ENCODE measurements at regions not wholly inside any gene's neighbourhood (a gene's known extent, or its start where the extent isn't known, plus 50 kb on each side); places are given as distances from the start of the nearest gene placed in this dataset.
"Not testable (repeated sequence)": the region's sequence is repeated elsewhere in the genome, so short reads cannot be mapped to it uniquely, and the experiment has no call there.

- WGBS, 2 experiments (ENCODE audit: insufficient coverage in 2 of 2) = 1 to 2% methylated on average over 76 to 103 of the region's 117 CpGs
- Histone ChIP-seq H3K27ac (ENCODE audit: low read depth, low read length, severe bottlenecking) (no peak overlapping the region), H3K9me3 (ENCODE audit: control insufficient read depth, low read length) (no peaks in the 10 kb centered on the region), H3K36me3 (ENCODE audit: control insufficient read depth, insufficient read depth, low read length) (no peaks in the 10 kb centered on the region), H3K4me3 (ENCODE audit: extremely low read depth, insufficient read depth, low read length, poor library complexity, severe bottlenecking) (peak overlapping the region; percentile 50), H3K4me1 (ENCODE audit: control insufficient read depth, insufficient read depth, low read length, poor library complexity, severe bottlenecking) (peaks cover 12% of the 10 kb centered on the region)
Measured at GRCh38 chr22:25404928-25405816, 159.3 kb upstream of the GRK3 start.

DNA sequence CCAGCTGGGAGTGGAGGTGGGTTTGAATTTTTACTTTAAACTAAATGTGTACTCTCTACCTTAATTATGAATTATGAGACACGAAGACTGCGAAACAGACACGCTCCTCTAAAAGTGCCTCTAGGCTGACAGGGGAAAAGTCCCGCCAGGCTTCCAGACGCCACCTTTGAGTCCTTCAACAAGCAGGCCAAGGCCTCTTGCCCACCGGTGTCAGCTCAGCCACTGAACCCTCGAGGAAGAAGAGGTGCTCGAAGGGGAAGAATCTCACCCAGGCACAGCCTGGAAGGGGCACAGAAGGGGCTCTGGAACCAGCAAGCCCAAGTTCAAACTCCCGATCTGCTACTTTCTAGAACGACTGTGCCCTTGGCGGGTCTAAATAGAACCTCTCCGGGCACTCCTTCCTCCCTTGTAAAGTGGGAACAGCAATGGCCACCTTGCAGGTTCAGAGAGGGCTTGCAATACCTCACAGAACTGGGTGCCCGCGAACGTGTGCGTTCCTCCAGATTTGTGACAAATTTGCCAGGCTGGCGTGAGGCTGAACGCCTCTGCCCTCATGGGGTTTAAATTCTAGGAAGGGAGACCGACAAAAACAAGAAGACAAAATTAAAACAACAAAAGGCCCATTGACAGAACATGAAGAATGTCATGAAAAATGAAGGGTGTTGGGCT lies 158.5 kb upstream of the GRK3 start:
- no peaks in the 10 kb centered on the region for H3K9me3 ChIP-seq (ENCODE audit: control insufficient read depth, low read length)
- H3K36me3 ChIP-seq (ENCODE audit: control insufficient read depth, insufficient read depth, low read length) = no peaks in the 10 kb centered on the region
- peak overlapping the region; percentile 50 for H3K4me3 ChIP-seq (ENCODE audit: extremely low read depth, insufficient read depth, low read length, poor library complexity, severe bottlenecking)
- WGBS, 2 experiments (ENCODE audit: insufficient coverage in 2 of 2) = 90 to 93% methylated on average over 17 to 18 of the region's 19 CpGs
- peaks cover 12% of the 10 kb centered on the region for H3K4me1 ChIP-seq (ENCODE audit: control insufficient read depth, insufficient read depth, low read length, poor library complexity, severe bottlenecking)
- H3K27ac ChIP-seq (ENCODE audit: low read depth, low read length, severe bottlenecking) = no peak overlapping the region

DNA sequence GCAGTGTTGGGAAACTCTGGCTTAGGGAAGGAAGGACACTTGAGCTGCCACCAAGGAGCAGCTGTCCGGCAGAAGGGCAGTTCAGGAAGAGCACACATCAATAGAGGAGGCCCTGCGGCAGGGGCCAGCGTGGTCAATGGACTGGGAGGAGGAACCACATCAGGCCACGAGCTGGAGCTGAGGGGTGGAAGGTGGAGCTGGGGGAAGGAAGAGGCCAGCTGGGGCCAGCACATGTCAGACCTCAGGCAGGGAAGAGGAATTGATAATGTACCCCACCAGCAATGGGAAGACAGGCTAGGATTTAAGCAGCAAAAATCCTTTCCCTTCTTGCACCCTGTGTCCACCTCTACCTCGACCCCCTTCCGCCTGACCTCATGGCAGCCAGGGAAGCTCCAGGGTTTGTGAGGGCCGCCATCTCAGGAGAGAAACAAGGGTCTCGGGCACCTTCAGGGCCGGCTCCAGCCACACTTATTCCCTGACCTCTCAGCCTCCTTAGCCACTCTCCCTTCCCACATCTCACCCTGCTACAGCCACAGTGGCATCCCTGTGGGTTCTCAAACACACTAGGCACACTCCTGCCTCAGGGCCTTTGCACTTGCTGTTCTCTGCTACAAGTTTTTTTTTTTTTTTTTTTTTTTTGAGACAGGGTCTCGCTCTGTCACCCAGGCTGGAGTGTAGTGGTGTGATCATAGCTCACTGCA lies 157.8 kb upstream of the GRK3 start:
- Histone ChIP-seq H3K27ac (ENCODE audit: low read depth, low read length, severe bottlenecking) (no peak overlapping the region), H3K4me3 (ENCODE audit: extremely low read depth, insufficient read depth, low read length, poor library complexity, severe bottlenecking) (no peak overlapping the region), H3K9me3 (ENCODE audit: control insufficient read depth, low read length) (no peaks in the 10 kb centered on the region), H3K36me3 (ENCODE audit: control insufficient read depth, insufficient read depth, low read length) (no peaks in the 10 kb centered on the region), H3K4me1 (ENCODE audit: control insufficient read depth, insufficient read depth, low read length, poor library complexity, severe bottlenecking) (peaks cover 12% of the 10 kb centered on the region)
- 83 to 89% methylated on average over 6 to 9 of the region's 10 CpGs for WGBS, 2 experiments (ENCODE audit: insufficient coverage in 2 of 2)

GRCh38 chr22:25407226-25407858 lies 157.1 kb upstream of the GRK3 start:
- Histone ChIP-seq H3K36me3 (ENCODE audit: control insufficient read depth, insufficient read depth, low read length) (no peaks in the 10 kb centered on the region), H3K9me3 (ENCODE audit: control insufficient read depth, low read length) (no peaks in the 10 kb centered on the region), H3K27ac (ENCODE audit: low read depth, low read length, severe bottlenecking) (no peak overlapping the region), H3K4me1 (ENCODE audit: control insufficient read depth, insufficient read depth, low read length, poor library complexity, severe bottlenecking) (peaks cover 12% of the 10 kb centered on the region), H3K4me3 (ENCODE audit: extremely low read depth, insufficient read depth, low read length, poor library complexity, severe bottlenecking) (no peak overlapping the region)
- WGBS, 2 experiments (ENCODE audit: insufficient coverage in 2 of 2) = 90 to 92% methylated on average over 10 to 11 of the region's 11 CpGs

- H3K9me3 ChIP-seq (ENCODE audit: control insufficient read depth, low read length) = no peaks in the 10 kb centered on the region
- peaks cover 9% of the 10 kb centered on the region for H3K4me1 ChIP-seq (ENCODE audit: control insufficient read depth, insufficient read depth, low read length, poor library complexity, severe bottlenecking)
- no peaks in the 10 kb centered on the region for H3K36me3 ChIP-seq (ENCODE audit: control insufficient read depth, insufficient read depth, low read length)
- 60 to 100% methylated on average over 1 of the region's 2 CpGs for WGBS, 2 experiments (ENCODE audit: insufficient coverage in 2 of 2)
- no peak overlapping the region for H3K4me3 ChIP-seq (ENCODE audit: extremely low read depth, insufficient read depth, low read length, poor library complexity, severe bottlenecking)
- no peak overlapping the region for H3K27ac ChIP-seq (ENCODE audit: low read depth, low read length, severe bottlenecking)
Measured at GRCh38 chr22:25407859-25408229, 156.6 kb upstream of the GRK3 start.

GRCh38 chr22:25409240-25409639 lies 155.2 kb upstream of the GRK3 start:
- Histone ChIP-seq H3K9me3 (ENCODE audit: control insufficient read depth, low read length) (no peaks in the 10 kb centered on the region), H3K4me1 (ENCODE audit: control insufficient read depth, insufficient read depth, low read length, poor library complexity, severe bottlenecking) (no peaks in the 10 kb centered on the region), H3K27ac (ENCODE audit: low read depth, low read length, severe bottlenecking) (no peak overlapping the region), H3K4me3 (ENCODE audit: extremely low read depth, insufficient read depth, low read length, poor library complexity, severe bottlenecking) (no peak overlapping the region), H3K36me3 (ENCODE audit: control insufficient read depth, insufficient read depth, low read length) (no peaks in the 10 kb centered on the region)
- 64 to 77% methylated on average over 2 to 3 of the region's 3 CpGs for WGBS, 2 experiments (ENCODE audit: insufficient coverage in 2 of 2)

GRCh38 chr22:25410849-25411248 lies 153.6 kb upstream of the GRK3 start:
- Histone ChIP-seq H3K27ac (ENCODE audit: low read depth, low read length, severe bottlenecking) (no peak overlapping the region), H3K4me1 (ENCODE audit: control insufficient read depth, insufficient read depth, low read length, poor library complexity, severe bottlenecking) (no peaks in the 10 kb centered on the region), H3K4me3 (ENCODE audit: extremely low read depth, insufficient read depth, low read length, poor library complexity, severe bottlenecking) (no peak overlapping the region), H3K9me3 (ENCODE audit: control insufficient read depth, low read length) (no peaks in the 10 kb centered on the region), H3K36me3 (ENCODE audit: control insufficient read depth, insufficient read depth, low read length) (no peaks in the 10 kb centered on the region)
- 69 to 94% methylated on average over 2 of the region's 4 CpGs for WGBS, 2 experiments (ENCODE audit: insufficient coverage in 2 of 2)

DNA sequence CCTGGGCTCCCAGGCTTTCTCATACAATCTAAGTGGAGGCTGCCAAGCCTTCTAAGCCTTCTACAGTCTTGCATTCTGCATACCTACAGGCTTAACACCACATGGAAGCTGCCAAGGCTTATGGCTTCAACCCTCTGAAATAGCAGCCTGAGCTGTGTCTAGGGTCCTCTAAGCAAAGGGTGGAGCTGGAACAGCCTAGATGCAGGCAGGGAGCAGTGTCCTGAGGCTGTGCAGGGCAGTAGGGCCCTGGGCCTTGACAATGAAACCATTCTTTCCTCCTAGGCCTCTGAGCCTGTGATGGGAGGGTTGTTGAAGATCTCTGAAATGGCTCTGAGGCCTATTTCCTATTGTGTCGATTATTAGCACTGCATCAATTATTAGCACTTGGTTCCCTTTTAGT lies 150.9 kb upstream of the GRK3 start:
- no peaks in the 10 kb centered on the region for H3K36me3 ChIP-seq (ENCODE audit: control insufficient read depth, insufficient read depth, low read length)
- H3K4me1 ChIP-seq (ENCODE audit: control insufficient read depth, insufficient read depth, low read length, poor library complexity, severe bottlenecking) = no peaks in the 10 kb centered on the region
- WGBS, 2 experiments (ENCODE audit: insufficient coverage in 2 of 2) = 100% methylated on average over 1 of the region's 1 CpG; no CpG with 5 or more reads in 1 of the 2 experiments
- H3K27ac ChIP-seq (ENCODE audit: low read depth, low read length, severe bottlenecking) = no peak overlapping the region
- no peaks in the 10 kb centered on the region for H3K9me3 ChIP-seq (ENCODE audit: control insufficient read depth, low read length)
- no peak overlapping the region for H3K4me3 ChIP-seq (ENCODE audit: extremely low read depth, insufficient read depth, low read length, poor library complexity, severe bottlenecking)

GRCh38 chr22:25415731-25416130 lies 148.7 kb upstream of the GRK3 start:
- not testable (repeated sequence) for H3K36me3 ChIP-seq (ENCODE audit: control insufficient read depth, insufficient read depth, low read length); H3K4me3 ChIP-seq (ENCODE audit: extremely low read depth, insufficient read depth, low read length, poor library complexity, severe bottlenecking); H3K4me1 ChIP-seq (ENCODE audit: control insufficient read depth, insufficient read depth, low read length, poor library complexity, severe bottlenecking); H3K27ac ChIP-seq (ENCODE audit: low read depth, low read length, severe bottlenecking); H3K9me3 ChIP-seq (ENCODE audit: control insufficient read depth, low read length)
- WGBS, 2 experiments (ENCODE audit: insufficient coverage in 2 of 2) = no CpG with 5 or more reads among the region's 4 CpGs

- H3K27ac ChIP-seq (ENCODE audit: low read depth, low read length, severe bottlenecking); H3K36me3 ChIP-seq (ENCODE audit: control insufficient read depth, insufficient read depth, low read length); H3K9me3 ChIP-seq (ENCODE audit: control insufficient read depth, low read length); H3K4me3 ChIP-seq (ENCODE audit: extremely low read depth, insufficient read depth, low read length, poor library complexity, severe bottlenecking); H3K4me1 ChIP-seq (ENCODE audit: control insufficient read depth, insufficient read depth, low read length, poor library complexity, severe bottlenecking): not testable (repeated sequence)
- WGBS, 2 experiments (ENCODE audit: insufficient coverage in 2 of 2) = 75 to 94% methylated on average over 1 to 2 of the region's 2 CpGs
Measured at GRCh38 chr22:25417826-25418225, 146.6 kb upstream of the GRK3 start.
